GM19438 (cell line): ENCODE measurements at regions not wholly inside any gene's neighbourhood (a gene's known extent, or its start where the extent isn't known, plus 50 kb on each side); places are given as distances from the start of the nearest gene placed in this dataset.
"Not testable (repeated sequence)": the region's sequence is repeated elsewhere in the genome, so short reads cannot be mapped to it uniquely, and the experiment has no call there.

Source experiments
- ATAC-seq: cut with Tn5 transposase; IDR thresholded peaks from one replicate; pipeline ENCODE4 v1.9.1; 2021; ENCODE audit warnings: low read depth; ENCODE audit not compliant: unreplicated experiment

GRCh38 chr9:62833323-62834200 is 1643.7 kb downstream of the SPATA31A7 start:
- ATAC-seq, result not testable (repeated sequence)

GRCh38 chr9:62837254-62837911 is 1647.5 kb downstream of the SPATA31A7 start:
- peak; percentile 9 for ATAC-seq

- ATAC-seq, result peak; percentile 100
Observed at GRCh38 chr9:62838024-62838718, 1648.3 kb downstream of the SPATA31A7 start.

- ATAC-seq, result not testable (repeated sequence)
Observed at GRCh38 chr9:62839168-62839567, 1649.3 kb downstream of the SPATA31A7 start.

DNA sequence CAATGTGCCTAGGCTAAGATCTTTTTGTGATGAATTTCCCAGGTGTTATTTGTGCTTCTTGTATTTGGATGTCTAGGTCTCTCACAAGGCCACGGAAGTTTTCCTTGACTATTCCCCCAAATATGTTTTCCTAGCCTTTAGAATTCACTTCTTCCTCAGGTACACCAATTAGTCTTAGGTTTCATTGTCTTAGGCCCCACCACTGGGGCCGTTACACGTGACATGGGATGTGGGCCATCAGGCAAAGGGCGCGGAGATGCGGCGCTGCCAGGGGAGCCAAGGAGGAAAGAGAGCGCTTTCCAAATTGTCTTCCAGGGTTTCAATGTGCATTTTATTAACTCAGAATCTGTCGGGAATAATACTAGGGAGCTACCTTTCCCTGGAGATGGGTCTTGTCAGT is 1653.3 kb downstream of the SPATA31A7 start:
- ATAC-seq, result not testable (repeated sequence)

- ATAC-seq, result not testable (repeated sequence)
Observed at GRCh38 chr9:62843706-62844290, 1654.0 kb downstream of the SPATA31A7 start.

DNA sequence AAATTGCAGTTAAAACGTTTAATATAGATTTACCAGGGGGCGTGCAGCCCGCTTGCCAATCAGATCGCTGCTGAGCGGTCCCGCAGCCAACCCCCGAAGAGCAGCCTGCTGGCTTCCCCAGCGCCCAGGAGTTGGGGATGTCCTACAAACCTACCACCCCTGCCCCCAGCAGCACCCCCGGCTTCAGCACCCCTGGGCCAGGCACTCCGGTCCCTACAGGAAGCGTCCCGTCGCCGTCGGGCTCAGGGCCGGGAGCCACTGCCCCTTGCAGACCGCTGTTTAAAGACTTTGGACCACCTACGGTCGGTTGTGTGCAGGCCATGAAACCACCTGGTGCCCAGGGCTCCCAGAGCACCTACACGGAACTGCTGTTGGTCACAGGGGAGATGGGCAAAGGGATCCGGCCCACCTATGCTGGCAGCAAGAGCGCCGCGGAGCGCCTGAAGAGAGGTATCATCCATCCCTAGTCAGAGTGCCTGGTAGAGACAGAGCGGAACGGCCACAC is 1654.9 kb downstream of the SPATA31A7 start:
- peak; percentile 57 for ATAC-seq

GRCh38 chr9:62848258-62848657 is 1658.4 kb downstream of the SPATA31A7 start:
- not testable (repeated sequence) for ATAC-seq

DNA sequence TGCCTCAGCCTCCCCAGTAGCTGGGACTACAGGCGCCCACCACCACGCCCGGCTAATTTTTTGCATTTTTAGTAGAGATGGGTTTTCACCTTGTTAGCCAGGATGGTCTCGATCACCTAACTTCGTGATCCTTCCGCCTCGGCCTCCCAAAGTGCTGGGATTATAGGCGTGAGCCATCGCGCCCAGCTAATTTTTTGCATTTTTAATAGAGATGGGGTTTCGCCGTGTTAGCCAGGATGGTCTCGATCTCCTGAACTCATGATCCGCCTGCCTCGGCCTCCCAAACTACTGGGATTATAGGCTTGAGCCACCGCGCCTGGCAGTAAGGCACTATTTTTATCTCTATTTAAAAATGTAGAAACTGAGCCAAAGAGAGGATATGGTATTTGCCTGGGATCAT is 1660.2 kb downstream of the SPATA31A7 start:
- not testable (repeated sequence) for ATAC-seq

GRCh38 chr9:62857280-62857679 is 1667.4 kb downstream of the SPATA31A7 start:
- not testable (repeated sequence) for ATAC-seq

DNA sequence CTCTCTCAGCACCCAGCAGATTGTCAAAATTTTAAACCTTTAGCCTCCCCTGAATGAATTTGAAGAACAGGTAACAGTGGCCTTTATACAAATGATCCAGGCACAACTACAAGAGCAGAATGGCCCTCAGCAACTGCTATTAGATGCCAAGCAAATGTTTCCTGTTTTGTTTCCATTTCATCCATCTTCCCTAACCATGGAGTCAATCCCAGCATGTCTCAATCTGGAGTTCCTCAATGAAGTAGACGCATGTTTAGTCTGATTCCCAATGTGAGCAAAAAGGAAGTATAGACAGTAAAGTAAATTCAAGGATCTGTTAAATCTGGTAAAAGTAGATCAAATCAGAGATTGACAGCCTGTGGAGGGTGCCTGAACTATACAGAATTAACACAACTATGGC is 1668.4 kb downstream of the SPATA31A7 start:
- not testable (repeated sequence) for ATAC-seq

GRCh38 chr9:62860939-62861860 is 1671.4 kb downstream of the SPATA31A7 start:
- not testable (repeated sequence) for ATAC-seq

GRCh38 chr9:62862180-62862579 is 1672.3 kb downstream of the SPATA31A7 start:
- not testable (repeated sequence) for ATAC-seq

DNA sequence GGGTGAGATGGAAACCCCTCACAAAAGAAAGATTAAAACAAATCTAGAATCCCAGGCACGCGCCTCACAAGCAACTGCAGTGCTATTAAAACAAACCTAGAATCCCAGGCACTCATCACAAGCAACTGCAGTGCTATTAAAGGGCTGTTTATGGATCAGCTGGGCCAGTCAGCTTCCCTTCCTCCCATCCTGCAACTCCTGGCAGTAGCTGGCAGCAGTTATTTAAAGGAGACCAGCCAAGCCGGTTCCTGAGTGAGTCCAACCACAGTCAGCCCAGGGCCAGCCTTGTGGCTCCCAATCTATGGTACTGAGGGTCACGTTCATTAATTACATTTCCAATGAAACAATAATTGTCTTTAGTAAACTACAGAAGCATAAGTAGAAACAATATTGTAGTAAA is 1673.5 kb downstream of the SPATA31A7 start:
- not testable (repeated sequence) for ATAC-seq

DNA sequence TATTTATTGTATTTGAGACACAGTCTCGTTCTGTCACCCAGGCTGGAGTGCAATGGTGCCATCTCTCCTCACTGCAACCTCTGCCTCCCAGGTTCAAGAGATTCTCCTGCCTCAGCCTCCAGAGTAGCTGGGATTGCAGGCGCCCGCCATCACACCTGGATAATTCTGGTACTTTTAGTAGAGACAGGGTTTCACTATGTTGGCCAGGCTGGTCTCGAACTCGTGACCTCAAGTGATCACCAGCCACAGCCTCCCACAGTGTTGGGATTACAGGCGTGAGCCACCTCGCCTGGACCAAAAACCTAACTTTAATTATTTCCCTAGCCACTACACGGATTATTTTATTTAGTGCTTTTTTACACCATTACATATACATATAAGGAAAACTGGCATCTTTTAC is 1674.0 kb downstream of the SPATA31A7 start:
- ATAC-seq, result not testable (repeated sequence)

- not testable (repeated sequence) for ATAC-seq
Observed at GRCh38 chr9:62864481-62865469, 1674.9 kb downstream of the SPATA31A7 start.

GRCh38 chr9:62869061-62869460 is 1679.2 kb downstream of the SPATA31A7 start:
- not testable (repeated sequence) for ATAC-seq

DNA sequence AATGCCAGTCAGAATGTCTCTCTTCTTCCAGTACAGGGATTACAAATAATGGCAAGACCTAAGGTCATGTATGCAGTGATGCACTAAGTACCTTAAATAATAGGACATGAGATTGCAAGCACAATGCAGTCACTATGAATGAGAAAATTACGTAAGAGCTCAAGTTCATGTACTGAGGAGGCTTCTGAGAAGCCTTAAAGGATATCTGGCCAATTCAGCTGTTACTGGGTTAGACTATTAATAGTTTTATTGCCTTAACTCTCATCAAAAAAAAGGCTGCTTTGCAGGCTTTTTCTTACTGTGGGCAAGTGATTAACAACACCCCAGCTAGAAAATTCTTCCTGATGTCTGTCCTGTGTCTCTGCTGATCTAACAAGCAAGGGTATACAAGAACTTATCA is 1681.9 kb downstream of the SPATA31A7 start:
- not testable (repeated sequence) for ATAC-seq
